MCF 10A (cell line): ENCODE measurements at regions not wholly inside any gene's neighbourhood (a gene's known extent, or its start where the extent isn't known, plus 50 kb on each side); places are given as distances from the start of the nearest gene placed in this dataset.

ENCODE experiments used
- BruUV-seq: library from RNA; stranded (reverse); fragments of 400-500 nt; replicated peaks from 2 replicates; lab custom pipeline; 2021; lab: Mats Ljungman, UMichigan
- CTCF ChIA-PET: fragments of 300-600 bp; sonication (Branson Sonifier 250); formaldehyde crosslinking; extraction: SDS; loops from one replicate; lab custom pipeline; 2021; ENCODE audit warnings: antibody characterized with exemption, inconsistent platforms; lab: Yijun Ruan, JAX
- POLR2A ChIA-PET: fragments of 300-600, 350-650 bp; sonication (Branson Sonifier 250); formaldehyde crosslinking; extraction: SDS; loops from one replicate; lab custom pipeline; 2020; ENCODE audit warnings: antibody characterized with exemption, inconsistent platforms; lab: Yijun Ruan, JAX
- DNase-seq: peaks from one replicate; pipeline ENCODE4 v3.0.0-alpha.2; 2018; ENCODE audit not compliant: unreplicated experiment
- H3K27ac Mint-ChIP-seq: one replicate; pipeline ENCODE4 v1.8.0; 2022; ENCODE audit warnings: mild to moderate bottlenecking, low read depth, mixed read lengths; ENCODE audit not compliant: unreplicated experiment
- H3K27me3 Mint-ChIP-seq: one replicate; pipeline ENCODE4 v1.8.0; 2022; ENCODE audit warnings: mixed read lengths; ENCODE audit not compliant: insufficient read depth, unreplicated experiment
- H3K36me3 Mint-ChIP-seq: one replicate; pipeline ENCODE4 v1.8.0; 2022; ENCODE audit warnings: mild to moderate bottlenecking, moderate library complexity, mixed read lengths; ENCODE audit not compliant: insufficient read depth, unreplicated experiment
- H3K4me1 Mint-ChIP-seq: one replicate; pipeline ENCODE4 v1.8.0; 2022; ENCODE audit warnings: mixed read lengths; ENCODE audit not compliant: insufficient read depth, unreplicated experiment
- H3K4me3 Mint-ChIP-seq: one replicate; pipeline ENCODE4 v1.8.0; 2022; ENCODE audit warnings: mild to moderate bottlenecking, moderate library complexity, mixed read lengths; ENCODE audit not compliant: unreplicated experiment
- H3K9me3 Mint-ChIP-seq: one replicate; pipeline ENCODE4 v1.8.0; 2022; ENCODE audit warnings: mixed read lengths; ENCODE audit not compliant: unreplicated experiment
- CTCF ChIP-seq: fragments of 200-600 bp; IDR thresholded peaks from one replicate; pipeline ENCODE4 v1.8.0; 2022; ENCODE audit warnings: antibody characterized with exemption, mild to moderate bottlenecking; ENCODE audit not compliant: unreplicated experiment
- intact Hi-C: fragments of 100-400 bp; cut with micrococcal nuclease; formaldehyde crosslinking; loops from 2 replicates; pipeline ENCODE4 v1.14.1; 2022

GRCh38 chr3:117997201-117998049 is 1037.2 kb downstream of the IGSF11 start:
- peak; percentile 77 for DNase-seq
- no peak overlapping the region for H3K4me3 Mint-ChIP-seq
- ChIA-PET CTCF (interaction anchor here (0.5 to 1.8 kb wide), 20 partner anchors 9 to 1564 kb away, joined by 3 to 10 read pairs (median 4); no protein-coding TSS in a partner anchor), POLR2A (no interaction called here)
- H3K27ac Mint-ChIP-seq = no peak overlapping the region
- H3K36me3 Mint-ChIP-seq = no peaks in the 10 kb centered on the region
- H3K27me3 Mint-ChIP-seq = no peaks in the 10 kb centered on the region
- peak; percentile 77 for TF ChIP-seq CTCF
- intact Hi-C loops = loop anchor here (2.0 to 10.0 kb wide), 3 partner anchors 273 to 631 kb away; no protein-coding TSS in a partner anchor
- BruUV-seq = no TSS peak
- H3K4me1 Mint-ChIP-seq = no peaks in the 10 kb centered on the region
- H3K9me3 Mint-ChIP-seq = no peaks in the 10 kb centered on the region

GRCh38 chr3:117998071-117998470 is 1036.6 kb downstream of the IGSF11 start:
- no peak overlapping the region for H3K4me3 Mint-ChIP-seq
- ChIA-PET POLR2A (no interaction called here), CTCF (interaction anchor here (0.6 to 1.8 kb wide), 17 partner anchors 10 to 1565 kb away, joined by 3 to 10 read pairs (median 4); no protein-coding TSS in a partner anchor)
- no TSS peak for BruUV-seq
- no peak for TF ChIP-seq CTCF
- intact Hi-C loops = loop anchor here (10.0 kb wide), 2 partner anchors 273 to 383 kb away; no protein-coding TSS in a partner anchor
- H3K36me3 Mint-ChIP-seq = no peaks in the 10 kb centered on the region
- no peaks in the 10 kb centered on the region for H3K27me3 Mint-ChIP-seq
- H3K4me1 Mint-ChIP-seq = no peaks in the 10 kb centered on the region
- no peak overlapping the region for H3K27ac Mint-ChIP-seq
- no peaks in the 10 kb centered on the region for H3K9me3 Mint-ChIP-seq
- DNase-seq = peak; percentile 9

- no peak for TF ChIP-seq CTCF
- Mint-ChIP-seq H3K4me1 (no peaks in the 10 kb centered on the region), H3K36me3 (no peaks in the 10 kb centered on the region), H3K27ac (no peak overlapping the region), H3K27me3 (no peaks in the 10 kb centered on the region), H3K9me3 (no peaks in the 10 kb centered on the region), H3K4me3 (no peak overlapping the region)
- ChIA-PET CTCF (no interaction called here), POLR2A (no interaction called here)
- DNase-seq = no peak
- no TSS peak for BruUV-seq
- intact Hi-C loops = no loop called here
These were observed 1034.4 kb downstream of the IGSF11 start for GRCh38 chr3:118000219-118000618.

GRCh38 chr3:118001380-118001779 is 1033.3 kb downstream of the IGSF11 start:
- intact Hi-C loops = no loop called here

More at GRCh38 chr3:118001380-118001779, 1033.3 kb downstream of the IGSF11 start:
- H3K4me1 Mint-ChIP-seq = no peaks in the 10 kb centered on the region
- POLR2A ChIA-PET = interaction anchor here (1.0 kb wide), 1 partner anchor 20 kb away, joined by 3 read pairs; no protein-coding TSS in a partner anchor
- H3K4me3 Mint-ChIP-seq = no peak overlapping the region
- H3K36me3 Mint-ChIP-seq = no peaks in the 10 kb centered on the region
- CTCF ChIA-PET = interaction anchor here (0.6 to 1.0 kb wide), 6 partner anchors 17 to 1230 kb away, joined by 3 to 4 read pairs (median 3); no protein-coding TSS in a partner anchor
- BruUV-seq = no TSS peak
- H3K27me3 Mint-ChIP-seq = no peaks in the 10 kb centered on the region
- H3K9me3 Mint-ChIP-seq = no peaks in the 10 kb centered on the region
- no peak for DNase-seq
- TF ChIP-seq CTCF = no peak
- H3K27ac Mint-ChIP-seq = no peak overlapping the region
